ENCODE measurements at regions not wholly inside any gene's neighbourhood (a gene's known extent, or its start where the extent isn't known, plus 50 kb on each side); places are given as distances from the start of the nearest gene placed in this dataset.

DNA sequence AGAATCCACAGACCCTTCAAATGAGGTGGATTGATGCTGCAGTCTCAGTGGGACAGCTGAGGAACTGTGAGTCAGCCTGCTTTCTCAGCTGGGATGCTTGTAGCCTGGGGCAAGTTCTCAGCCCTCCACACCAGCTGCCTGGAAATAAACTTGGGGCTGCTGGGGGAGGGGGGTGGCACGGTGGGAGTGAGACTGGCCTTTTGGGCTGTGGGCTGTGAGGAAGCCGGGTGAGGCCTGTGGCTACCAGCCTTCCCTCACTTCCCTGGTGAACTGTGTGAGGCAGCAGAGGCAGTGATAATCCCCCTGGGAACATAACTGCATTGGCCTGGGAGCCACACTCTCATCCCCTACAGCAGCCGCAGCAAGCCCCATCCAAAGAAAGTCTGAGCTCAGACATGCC is 114.5 kb upstream of the GUCY1A1 start:
- no peak for DNase-seq

DNA sequence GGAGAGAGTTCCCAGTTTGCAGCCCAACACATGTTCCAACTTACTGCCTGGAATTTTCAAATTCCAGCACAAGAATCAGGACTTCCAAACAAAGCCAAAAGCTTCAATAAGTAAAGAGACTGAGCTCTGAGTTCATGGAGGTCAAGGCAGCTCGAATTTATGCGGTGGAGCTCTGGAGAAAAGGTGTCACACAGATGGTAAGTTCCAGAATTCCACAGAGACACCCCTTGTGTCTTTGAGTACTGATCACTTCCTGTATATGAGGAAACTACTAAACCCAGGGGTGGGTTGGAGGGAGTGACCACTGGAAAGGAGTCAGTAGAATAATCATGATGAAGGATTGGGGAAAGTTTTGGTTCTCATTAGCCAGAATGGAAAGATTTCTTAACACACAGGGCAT is 118.5 kb upstream of the GUCY1A1 start:
- peak; percentile 63 for DNase-seq

DNA sequence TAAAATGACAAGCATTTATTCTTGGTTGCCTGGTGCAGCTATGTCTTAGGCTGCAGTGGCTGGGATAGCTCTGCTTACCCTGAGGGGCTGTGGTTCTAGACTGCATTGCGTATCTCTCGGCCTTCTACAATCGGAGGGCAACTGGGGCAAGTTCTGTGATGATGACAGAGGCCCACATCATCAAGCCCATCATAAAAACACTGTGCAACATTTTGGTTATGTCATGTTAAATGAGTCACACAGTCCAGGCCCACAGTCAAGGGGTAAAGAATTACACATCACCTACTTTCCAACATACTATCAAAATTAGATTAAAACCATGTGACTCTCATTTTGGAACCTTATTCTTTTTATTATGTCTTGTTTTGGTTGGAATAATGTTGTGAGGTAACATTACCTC is 120.2 kb upstream of the GUCY1A1 start:
- no peak for DNase-seq

DNA sequence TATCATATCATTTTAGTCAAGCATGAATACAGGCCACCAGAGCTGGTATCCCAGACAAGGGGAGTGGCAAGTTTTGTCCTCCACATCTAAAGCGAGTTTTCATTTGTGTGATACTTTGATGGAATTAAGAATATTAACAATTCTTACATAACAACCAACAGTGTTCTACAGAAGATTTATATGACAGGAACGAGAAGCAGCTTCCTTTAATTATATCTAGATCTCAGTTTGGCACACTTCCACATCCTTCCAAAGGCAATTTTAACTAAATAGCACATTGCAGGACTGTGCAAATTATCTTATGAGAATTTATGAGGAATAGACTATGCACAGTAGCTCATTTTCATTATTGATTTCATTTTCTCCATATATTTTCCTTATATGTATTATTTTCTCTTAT is 121.2 kb upstream of the GUCY1A1 start:
- DNase-seq = peak; percentile 36

DNA sequence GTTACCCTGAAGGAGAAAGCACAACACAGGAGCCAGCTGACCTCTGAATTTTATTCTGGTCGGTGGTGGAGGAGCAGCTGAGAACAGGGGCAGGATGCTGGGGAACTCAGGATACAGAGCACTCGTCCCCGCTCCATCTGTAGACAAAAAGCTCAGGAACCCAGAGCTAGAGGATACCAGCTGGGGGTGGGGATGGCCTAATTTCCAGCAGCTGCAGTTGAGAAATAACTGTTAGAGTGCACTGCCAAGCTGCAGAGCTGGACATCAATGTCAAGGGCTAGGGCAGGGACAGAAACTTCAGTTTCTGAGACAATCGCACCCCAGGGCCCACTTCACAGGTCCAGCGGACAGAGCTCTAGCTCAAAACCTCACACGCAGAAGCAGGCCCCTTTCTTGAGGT is 122.1 kb upstream of the GUCY1A1 start:
- DNase-seq = no peak

DNA sequence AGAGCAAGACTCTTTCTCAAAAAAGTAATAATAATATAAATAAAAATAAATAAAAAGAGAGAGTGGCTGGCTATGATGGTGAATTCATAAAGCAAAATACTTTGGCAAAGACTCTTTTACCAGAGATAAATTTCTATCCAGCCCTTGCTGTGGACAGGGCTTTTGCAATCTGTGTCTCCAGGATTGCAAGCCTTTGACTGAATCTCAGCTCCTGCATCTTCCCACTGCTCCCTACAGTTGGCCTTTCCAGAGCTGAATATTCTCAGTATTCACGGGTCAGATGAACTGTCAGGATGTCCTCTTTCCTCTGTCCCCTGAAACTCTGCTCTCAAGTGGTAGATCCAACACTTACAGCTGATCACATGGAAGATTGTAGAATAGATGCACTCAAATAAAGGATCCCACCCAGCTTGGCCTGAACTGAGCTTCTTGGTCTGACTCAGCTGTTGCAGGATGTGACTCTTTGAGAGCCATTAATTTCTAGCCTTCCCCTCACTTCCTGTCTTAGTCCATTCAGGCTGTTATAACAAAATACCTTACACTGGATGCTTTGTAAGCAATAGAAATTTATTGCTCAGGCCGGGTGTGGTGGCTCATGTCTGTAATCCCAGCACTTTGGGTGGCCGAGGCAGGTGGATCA is 123.4 kb upstream of the GUCY1A1 start:
- peak; percentile 73 for DNase-seq

DNA sequence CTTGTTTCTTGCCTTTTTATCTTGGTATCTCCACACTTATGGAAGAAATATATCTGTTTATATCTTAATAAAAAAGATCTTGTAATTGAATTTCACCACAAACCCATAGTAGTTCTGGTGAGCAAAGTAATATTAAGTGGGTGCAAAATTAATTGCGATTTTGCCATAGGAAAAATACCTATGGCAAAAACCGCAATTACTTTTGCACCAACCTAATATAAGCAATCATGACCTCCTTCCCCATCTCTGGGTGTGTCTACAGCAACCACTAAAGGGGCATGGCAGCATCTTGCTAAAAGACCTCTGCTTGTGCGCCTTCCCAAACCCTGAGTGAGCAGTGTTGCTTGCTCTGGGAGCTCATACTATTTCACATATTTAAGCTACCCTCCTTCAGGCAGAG is 124.2 kb upstream of the GUCY1A1 start:
- no peak for DNase-seq

DNA sequence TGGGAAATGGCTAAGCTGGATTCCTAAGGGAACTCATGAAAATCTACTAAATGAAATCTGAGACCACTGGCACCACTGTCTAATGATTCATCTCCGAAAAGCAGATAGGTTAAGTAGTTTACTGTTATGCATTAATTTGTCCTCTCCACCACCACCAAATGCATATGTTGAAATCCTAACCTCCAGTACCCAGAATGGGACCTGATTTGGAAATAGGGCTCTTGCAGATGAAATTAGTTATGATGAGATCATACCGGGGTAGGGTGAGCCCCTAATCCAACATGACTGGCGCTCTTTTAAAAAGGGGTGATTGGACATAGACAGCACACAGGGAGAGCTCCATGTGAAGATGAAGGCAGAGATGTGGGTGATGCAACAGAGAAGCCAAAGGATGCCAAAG is 124.9 kb upstream of the GUCY1A1 start:
- DNase-seq = no peak

DNA sequence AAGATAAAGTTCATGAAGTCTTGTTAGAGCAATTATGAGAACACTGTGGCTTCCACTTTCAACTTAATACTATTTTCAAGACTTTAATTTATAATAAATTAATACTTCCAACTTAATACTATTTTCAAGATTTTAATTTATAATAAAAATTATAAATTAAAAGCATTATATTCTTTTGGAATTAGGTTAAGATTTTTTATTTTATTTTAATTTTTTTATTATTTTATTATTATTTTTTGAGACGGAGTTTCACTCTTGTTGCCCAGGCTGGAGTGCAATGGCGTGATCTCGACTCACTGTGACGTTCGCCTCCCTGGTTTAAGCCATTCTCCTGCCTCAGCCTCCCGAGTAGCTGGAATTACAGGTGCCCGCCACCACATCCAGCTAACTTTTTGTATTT is 126.0 kb upstream of the GUCY1A1 start:
- no peak for DNase-seq

DNA sequence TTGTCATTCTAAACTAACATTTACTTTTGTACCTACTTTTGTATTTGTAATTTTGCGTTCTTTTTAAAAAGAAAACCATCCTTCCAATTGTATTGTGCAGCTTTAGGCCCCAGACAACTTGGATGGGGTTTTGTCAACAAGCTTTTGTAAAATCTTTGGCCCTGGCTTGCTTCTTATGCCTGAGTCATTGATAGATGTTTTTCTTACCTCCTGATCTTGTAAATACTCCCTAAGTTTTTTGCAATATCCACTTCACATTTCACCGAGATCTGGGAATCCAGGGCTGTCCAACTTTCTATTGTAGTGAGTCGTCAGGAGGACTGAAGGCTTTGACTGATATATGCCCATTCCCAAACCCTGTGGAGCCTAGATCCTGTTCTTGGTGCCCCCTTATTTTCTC is 126.9 kb upstream of the GUCY1A1 start:
- no peak for DNase-seq

DNA sequence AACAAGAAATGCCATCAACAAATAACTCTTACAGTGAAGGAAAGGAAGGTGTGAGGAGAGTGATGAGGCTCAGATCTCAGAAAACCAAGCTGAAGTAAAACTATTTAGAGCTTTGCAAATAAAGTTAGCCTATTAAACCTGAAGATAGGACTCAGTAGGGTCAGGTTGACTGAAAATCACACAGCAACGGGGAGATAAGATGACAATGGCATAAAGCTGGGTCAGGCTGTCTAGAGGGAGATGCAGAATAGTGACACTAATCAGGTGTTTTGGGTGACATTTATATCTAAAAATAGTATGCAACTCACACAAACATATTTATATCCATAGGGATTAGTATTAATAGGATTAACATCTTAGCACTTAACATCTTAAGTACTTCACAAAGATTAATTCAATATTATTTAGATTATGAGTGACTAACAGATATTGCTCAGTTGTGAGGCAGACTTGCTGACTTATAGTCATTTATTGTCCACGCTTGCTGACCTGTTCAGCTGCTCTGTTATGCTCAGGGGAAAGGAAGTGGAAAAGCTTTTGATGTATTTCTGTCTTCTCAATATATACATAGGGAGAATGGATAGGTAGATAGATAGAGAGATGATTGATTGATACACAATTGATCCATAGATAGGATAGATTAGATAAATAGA is 130.7 kb upstream of the GUCY1A1 start:
- no peak for DNase-seq

DNA sequence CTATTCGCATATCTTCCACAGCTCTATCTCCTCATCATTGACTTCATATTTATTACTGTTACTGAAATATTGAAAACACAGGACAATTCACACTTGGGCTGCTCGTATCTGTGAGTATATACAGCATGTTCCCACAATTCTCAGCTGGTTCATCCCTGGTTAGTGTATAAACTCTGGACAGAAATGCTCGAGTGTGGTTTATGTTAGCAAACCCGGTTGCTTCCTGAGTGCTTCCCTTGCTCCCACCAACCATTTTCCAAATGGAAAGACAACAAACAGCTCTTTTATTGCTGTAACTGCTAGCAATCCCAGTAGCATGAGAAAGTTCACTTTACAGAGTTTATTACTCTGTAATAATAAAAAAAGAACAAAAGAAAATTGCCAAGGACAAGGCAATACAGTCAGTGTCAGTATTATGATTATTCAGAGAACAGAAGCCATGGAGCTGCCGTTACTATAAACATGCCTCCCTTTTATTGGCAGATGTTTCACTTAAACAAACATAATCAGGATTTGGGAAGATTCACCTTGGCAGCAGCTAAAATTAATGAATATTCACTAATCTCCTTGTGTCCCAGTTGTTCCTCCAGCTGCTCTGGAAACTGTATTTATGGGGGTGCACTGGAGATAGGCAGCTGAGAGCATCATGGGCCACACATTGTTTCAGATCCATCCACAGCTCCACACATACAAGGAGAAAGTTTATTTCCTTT is 134.1 kb upstream of the GUCY1A1 start:
- DNase-seq = no peak

DNA sequence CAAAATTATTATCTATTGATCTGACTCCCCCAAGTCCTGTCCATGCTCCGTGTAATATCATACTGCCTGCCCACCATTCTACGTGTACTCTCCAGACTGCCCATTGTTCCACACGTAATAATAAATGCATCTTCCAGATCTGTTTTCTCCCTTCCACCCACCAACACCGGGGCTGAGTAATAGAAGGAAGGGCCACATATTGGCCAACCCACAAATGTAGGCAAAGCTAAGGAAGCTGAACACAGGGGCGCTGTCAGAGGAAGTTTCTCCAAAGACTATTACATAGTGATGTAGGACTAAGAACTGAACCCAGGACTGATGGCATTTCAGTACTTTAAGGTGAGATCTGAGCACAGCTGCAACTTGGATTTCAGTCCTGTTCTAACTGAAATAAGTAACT is 135.8 kb upstream of the GUCY1A1 start:
- DNase-seq = no peak

DNA sequence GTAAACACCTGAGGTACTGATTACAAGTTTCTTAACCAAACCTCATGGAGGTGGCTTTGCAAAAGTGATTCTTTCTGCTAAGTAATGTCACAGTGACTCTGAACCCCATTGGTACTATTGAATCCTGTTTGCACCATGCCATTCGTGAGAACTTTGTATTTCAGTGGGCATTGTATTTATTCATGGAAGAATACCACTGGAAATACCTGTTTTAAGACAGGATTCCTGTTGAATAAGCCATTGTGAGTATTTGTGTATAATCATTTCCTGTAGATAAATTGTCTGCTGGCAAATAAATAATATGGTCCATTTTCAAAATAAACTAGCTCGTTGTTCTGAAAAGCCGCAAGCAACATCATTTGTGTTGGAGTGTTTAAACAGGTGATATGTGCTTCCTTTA is 136.4 kb upstream of the GUCY1A1 start:
- DNase-seq = no peak

DNA sequence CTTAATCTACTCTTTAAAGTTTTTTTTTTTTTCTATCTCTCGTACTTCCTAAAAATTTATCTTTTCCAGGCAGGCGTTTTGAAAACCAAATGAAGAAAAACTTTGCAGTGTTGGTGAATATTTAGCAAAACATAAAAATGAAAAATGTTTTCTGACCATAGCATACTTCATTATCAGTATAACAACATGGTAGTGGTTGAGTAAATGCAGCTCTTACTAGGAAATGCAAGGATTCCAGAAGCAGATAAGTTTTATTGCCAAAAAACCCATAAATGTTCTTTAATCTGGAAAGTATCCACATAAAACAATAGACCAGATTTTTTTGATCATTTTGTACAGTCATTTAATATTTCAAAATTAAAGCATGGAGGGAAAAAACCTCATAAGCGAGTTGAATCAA is 136.9 kb upstream of the GUCY1A1 start:
- DNase-seq = no peak

DNA sequence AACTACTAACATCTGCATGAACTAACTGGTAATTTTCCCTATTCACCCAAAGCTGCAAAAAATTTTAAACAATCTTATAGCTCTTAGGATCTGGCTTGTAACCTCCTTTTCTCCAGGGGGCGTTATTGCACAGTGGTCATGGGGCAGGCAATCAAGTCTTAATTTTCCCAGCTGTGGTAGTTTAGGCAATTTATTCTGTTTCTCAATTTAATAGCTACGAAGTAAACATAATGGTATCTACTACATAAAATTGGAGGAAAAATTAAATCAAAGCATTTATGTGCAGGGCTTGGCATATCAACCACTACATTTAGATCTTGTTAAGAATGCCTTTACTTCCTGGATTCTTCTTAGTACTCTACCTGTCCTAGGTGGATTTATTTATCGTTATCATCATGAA is 137.4 kb upstream of the GUCY1A1 start:
- no peak for DNase-seq

DNA sequence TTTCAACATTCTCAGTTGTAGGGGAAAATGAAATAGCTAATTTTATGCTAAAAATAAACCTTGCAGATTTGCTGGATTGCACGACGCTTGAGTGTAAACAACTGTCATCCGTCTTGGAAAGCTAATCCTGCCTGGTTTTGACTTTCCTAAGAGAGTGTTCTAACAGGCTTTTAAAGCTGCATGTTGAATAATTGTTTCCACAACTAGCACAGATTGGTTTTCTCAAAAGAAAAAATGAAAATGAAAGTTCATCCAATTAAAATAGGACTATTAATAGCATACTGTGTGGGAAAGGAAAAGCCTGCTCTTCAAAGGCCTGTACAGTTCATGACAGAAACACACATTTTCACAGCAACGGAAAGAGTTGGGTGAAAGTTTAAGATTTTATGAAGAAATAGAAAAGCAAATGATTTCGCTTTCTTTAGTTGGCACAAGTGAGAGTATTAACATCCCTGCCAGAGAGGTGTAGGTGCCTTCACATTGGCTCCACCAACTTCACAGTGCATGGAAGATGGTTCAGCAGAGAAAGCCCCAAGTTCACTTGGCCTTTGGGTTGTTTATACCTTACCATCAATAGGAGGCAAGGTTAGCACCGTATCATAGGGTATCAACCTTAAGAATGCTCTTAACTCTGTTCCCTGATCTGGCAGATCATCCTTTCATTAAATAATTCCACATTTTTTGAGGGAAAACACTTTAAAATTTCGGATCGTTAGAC is 140.0 kb upstream of the GUCY1A1 start:
- DNase-seq = no peak

DNA sequence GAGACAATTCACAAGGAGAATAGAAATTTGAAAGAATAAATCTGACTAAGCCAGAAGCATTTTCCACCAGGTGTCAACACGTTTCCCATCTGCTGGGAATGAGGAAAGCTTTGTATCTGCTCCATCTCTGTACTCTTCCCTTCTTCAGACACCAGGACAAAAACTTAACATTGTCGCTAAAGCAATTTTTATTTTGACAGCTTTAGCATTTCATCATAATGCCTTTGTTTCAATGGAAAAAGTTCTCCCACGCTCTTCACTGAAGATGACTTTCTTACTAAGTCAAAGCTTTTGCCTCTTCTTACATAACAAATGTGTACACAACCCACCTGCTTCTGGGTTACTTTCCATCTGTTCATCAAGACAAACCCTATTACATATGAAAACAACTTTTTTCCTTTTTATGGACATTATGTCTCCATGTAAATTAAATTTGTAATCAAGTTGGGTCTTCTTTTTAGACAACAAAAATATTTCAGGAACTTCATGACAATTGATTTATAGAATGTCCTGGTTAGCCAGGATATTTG is 141.7 kb upstream of the GUCY1A1 start:
- DNase-seq = no peak

DNA sequence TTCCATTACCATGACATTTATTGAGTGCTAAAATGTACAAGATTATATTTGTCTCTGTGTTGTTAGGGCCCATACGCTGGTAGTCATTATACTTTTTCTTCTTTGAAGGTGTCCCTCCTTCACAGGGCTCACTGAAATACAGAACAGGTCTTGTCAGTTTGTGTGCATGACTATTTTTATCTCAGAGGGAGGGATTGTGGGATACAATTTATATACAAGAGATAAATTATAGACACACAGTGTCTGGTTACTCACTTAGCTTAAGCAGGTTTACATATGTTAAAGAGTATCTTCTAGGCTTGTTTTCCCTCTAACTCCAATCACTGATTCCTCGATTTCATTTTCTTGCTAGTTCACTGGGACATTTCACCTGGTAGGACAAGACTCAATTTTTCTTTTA is 143.3 kb upstream of the GUCY1A1 start:
- DNase-seq = no peak

DNA sequence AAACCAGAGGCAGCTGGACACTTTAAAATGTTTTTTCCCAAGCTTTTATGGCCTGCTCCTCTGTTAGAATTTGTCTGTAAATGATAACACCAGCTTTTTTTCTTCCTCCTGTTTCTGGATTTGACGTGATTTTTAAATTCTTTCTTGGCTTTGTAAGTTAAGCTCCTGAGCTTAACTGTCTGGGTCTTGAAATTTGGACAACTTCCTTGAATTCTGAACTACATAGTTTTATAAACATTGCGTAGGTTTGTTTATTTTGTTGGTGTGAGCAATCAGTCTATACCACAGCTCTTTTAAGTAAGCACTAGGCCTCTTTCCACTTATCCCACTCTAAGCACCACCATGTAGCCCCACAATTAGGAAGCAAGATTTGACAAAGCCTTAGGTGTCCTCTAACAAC is 144.4 kb upstream of the GUCY1A1 start:
- DNase-seq = no peak

DNA sequence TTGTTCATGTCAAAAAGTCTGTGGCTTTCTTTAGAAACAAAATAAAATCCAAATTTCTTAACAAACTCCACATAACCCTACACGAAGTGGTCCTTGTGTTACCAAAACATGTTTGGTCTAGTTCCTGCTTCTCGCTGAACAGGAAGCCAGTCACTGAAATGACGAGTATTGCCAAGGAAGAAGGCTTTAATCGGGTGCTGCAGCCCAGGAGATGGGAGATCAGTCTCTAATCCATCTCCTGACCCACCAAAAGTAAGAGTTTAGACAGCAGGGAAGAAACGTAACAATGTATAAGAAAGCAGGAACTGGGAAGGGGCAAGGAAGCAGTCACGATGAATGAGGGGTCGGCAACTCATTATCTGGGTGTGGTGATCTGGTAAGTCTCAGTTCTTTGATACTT is 144.6 kb upstream of the MAP9 start:
- no peak for DNase-seq

DNA sequence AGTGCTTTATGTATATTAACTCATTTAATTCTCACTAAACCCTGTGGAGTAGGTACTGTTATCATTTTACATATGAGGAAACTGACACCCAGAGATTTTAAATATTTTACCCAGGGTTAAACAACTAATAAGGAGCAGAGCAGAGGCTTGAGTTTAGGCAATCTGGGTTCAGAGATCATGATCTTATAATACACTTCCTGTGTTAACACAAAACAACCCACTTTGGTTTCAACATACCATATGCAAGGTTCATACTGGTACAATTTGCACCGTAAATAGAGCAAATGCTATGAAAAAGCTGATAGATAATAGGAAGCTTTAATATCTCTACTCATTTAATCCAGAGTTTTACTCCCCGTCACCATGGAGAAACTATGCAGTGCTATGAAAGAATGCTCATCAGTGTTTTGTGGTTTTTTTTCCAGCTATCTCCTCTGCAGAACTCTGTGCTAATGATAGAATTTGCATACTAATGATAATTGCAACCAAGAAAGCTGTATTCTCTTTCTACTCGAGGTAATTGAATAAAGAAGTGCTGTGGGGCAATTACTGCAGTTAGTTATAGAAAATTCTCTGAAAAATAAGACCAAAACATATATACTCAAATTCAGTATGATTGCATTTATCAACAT is 138.8 kb upstream of the MAP9 start:
- DNase-seq = no peak

DNA sequence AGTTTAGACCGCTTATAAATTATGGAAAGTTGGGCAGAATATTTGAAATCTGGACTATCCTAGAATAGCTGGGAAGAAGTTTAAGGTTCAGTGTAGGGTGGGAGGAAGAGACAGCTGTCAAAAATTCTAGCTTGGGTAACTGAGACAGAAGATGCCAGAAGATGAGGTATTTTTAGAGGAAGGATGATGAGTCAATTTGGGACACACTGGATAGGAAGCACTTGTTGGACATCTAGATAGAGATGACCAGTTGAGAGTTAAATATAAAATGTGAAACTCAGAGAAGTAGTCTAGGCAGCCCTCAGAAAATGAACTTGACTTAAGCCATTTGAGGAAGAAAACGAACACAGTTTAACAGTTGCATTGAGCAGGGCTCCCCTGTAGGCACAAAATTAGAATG is 137.9 kb upstream of the MAP9 start:
- DNase-seq = no peak

Data from fibroblast of skin of abdomen (primary cell).